ENCODE measurements at regions not wholly inside any gene's neighbourhood (a gene's known extent, or its start where the extent isn't known, plus 50 kb on each side); places are given as distances from the start of the nearest gene placed in this dataset.

DNA sequence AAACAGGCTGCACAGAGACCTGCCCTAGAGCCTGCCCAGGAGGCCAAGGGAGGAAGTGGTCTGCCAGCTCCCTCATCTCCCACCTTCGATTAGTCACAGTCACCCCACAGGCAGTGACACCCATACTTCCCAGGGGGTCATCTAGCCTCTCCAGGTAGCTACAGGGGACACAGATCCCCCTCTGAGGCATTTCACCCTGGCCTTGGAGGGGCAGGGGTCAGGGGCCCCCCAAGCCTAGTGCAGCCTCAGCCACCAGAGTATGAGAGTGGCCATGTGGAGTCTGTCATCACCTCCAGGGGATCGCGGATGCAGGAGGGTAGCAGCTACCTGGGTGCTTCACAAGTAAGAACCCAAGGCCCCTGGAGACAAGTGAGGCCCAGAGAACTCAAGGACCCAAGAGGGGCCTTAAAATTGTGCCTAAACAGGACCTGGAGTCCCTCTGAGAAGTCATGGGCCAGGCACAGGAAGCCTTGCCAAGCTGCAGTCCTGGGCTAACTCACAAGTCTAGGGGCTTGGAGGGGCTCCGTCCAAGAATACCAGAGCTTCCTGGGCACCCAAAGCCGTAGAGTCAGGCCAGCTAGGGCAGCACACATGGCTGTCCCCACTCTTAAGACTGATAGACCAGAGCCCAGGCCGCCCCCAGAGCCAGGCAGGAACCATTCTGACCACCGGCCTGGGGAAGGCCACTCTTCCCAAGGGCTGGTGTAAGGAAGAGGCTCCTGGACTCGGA lies 354.3 kb upstream of the ID2 start:
- Histone ChIP-seq H3K36me3 (ENCODE audit: control insufficient read depth in 4 of 4, insufficient read depth in 3 of 4, low read depth in 1 of 4, low read length in 3 of 4) (no peaks in the 10 kb centered on the region), H3K4me1 (ENCODE audit: control insufficient read depth in 4 of 4, insufficient read depth in 4 of 4, low read length in 3 of 4) (peaks cover 2 to 16% (median 6%) of the 10 kb centered on the region in 4 donors), H3K27ac (ENCODE audit: low read depth in 1 of 2, low read length in 2 of 2) (no peak overlapping the region), H3K9me3 (ENCODE audit: control insufficient read depth in 4 of 4, low read length in 3 of 4) (no peaks in the 10 kb centered on the region), H3K27me3 (ENCODE audit: control insufficient read depth in 4 of 4, insufficient read depth in 4 of 4, low read length in 3 of 4) (no peaks in the 10 kb centered on the region), H3K9ac (ENCODE audit: low read depth in 1 of 2, low read length in 2 of 2) (no peak overlapping the region), H3K4me3 (ENCODE audit: low read depth in 1 of 3, low read length in 3 of 3) (no peak overlapping the region)
- no peak for DNase-seq (ENCODE audit: low spot score)
- 96% methylated on average over 8 of the region's 8 CpGs for WGBS
- no peak for TF ChIP-seq RXRA (IDR thresholded peaks at IDR 0.05)
- no peak for TF ChIP-seq FOXA1 (IDR thresholded peaks at IDR 0.05)
- TF ChIP-seq, protein P1, sequence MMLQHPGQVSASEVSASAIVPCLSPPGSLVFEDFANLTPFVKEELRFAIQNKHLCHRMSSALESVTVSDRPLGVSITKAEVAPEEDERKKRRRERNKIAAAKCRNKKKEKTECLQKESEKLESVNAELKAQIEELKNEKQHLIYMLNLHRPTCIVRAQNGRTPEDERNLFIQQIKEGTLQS (IDR thresholded peaks at IDR 0.05): no peak

DNA sequence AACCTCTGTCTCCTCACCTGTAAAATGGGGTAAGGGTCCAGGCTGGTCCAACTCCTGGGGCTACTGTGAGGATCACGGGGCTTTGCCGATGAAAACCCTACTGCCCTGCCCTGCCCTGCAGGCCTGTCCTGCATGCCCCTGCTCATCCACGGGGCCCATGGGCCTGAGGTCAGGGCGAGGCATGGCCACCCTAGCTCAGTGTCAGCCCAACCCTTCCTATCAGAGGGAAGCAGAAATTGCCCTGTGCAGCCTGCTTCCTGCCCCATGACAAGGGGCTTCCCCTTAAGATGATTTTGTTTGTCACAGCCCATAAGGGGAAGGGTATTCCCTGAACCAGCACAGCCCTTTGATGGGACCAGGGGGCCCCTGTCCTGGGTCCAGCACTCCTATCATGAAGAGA lies 353.6 kb upstream of the ID2 start:
- Histone ChIP-seq H3K9ac (ENCODE audit: low read depth in 1 of 2, low read length in 2 of 2) (no peak overlapping the region), H3K36me3 (ENCODE audit: control insufficient read depth in 4 of 4, insufficient read depth in 3 of 4, low read depth in 1 of 4, low read length in 3 of 4) (no peaks in the 10 kb centered on the region), H3K27me3 (ENCODE audit: control insufficient read depth in 4 of 4, insufficient read depth in 4 of 4, low read length in 3 of 4) (no peaks in the 10 kb centered on the region), H3K9me3 (ENCODE audit: control insufficient read depth in 4 of 4, low read length in 3 of 4) (no peaks in the 10 kb centered on the region), H3K4me3 (ENCODE audit: low read depth in 1 of 3, low read length in 3 of 3) (no peak overlapping the region), H3K4me1 (ENCODE audit: control insufficient read depth in 4 of 4, insufficient read depth in 4 of 4, low read length in 3 of 4) (peaks cover 5 to 20% (median 7%) of the 10 kb centered on the region in 4 donors), H3K27ac (ENCODE audit: low read depth in 1 of 2, low read length in 2 of 2) (no peak overlapping the region)
- 77% methylated on average over 4 of the region's 4 CpGs for WGBS
- TF ChIP-seq NR2F2 (IDR thresholded peaks at IDR 0.05): peak; percentile 92
- no peak for TF ChIP-seq EGR1 (IDR thresholded peaks at IDR 0.05; ENCODE audit: low read depth in 2 of 2)
- TF ChIP-seq RAD21 (IDR thresholded peaks at IDR 0.05): peak in 1 of 2 donors; percentile 4
- TF ChIP-seq, protein P2, sequence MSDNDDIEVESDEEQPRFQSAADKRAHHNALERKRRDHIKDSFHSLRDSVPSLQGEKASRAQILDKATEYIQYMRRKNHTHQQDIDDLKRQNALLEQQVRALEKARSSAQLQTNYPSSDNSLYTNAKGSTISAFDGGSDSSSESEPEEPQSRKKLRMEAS (IDR thresholded peaks at IDR 0.05): no peak
- DNase-seq (ENCODE audit: low spot score): peak; percentile 64

DNA sequence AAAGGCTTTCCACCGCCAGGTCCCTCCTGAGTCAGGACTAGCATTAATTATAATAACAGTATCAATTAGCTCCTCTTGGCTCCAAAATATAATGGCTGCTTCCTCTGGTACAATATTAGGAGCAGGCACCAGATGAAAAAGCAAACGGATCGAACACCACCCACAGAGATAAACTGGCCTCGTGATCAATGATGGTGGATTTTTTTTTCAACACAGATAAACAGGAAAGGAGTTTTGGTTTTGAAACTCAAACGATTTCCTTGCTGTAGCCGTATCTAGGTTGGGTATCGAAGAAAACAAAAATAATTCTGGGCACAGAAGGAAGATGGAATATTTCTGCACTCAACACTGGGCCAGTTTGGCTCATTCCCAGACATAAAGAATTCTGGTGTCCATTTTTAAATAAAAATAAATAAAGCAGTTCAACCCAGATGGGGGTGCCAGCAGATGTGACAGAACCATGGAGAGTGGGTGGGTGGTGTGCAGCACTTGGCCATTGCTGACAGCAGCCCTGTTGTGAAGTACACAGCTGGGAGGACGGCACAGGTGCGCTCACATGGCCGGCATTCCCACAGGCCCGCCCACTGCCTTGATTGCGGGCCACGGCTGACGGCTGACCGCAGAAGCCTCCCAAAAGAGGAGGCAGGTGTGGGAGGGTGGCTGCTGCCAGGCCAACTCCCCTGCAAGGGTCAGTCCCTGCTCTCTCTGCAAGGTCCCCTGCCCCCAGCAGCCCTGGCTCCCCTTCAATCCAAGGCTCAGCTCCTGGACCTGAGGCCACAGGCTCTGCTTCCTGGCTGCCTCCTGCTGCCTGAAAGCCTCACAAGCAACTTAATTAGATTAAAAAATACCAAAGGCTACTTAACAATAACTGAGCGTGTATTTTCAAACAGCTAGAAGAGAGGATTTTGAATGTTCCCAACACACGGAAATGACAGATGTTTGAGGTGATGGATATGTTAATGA lies 351.9 kb upstream of the ID2 start:
- H3K27me3 ChIP-seq (ENCODE audit: control insufficient read depth in 4 of 4, insufficient read depth in 4 of 4, low read length in 3 of 4): no peaks in the 10 kb centered on the region

DNA sequence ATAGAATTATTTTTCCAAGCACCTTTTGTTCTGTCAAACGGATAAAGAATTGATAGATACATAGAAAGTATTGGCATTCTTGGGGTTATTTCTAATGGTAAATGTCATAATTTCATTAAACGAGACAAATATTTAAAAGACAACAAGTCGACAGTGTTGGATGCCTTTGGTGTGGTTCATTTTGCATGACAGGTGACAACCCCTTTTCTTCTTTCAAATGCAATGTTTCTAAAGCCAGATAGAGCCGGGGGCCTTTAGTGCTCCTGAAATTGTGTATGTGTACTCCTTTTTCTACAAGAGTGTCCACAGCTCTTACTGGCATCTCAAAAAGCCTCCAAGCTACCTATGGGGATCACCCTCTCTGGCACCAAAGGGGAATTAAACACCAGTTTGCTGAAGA lies 350.8 kb upstream of the ID2 start:
- H3K4me3 ChIP-seq (ENCODE audit: low read depth in 1 of 3, low read length in 3 of 3): no peak overlapping the region
- no peaks in the 10 kb centered on the region for H3K27me3 ChIP-seq (ENCODE audit: control insufficient read depth in 4 of 4, insufficient read depth in 4 of 4, low read length in 3 of 4)
- H3K9me3 ChIP-seq (ENCODE audit: control insufficient read depth in 4 of 4, low read length in 3 of 4): no peaks in the 10 kb centered on the region
- 98% methylated on average over 4 of the region's 4 CpGs for WGBS
- DNase-seq (ENCODE audit: low spot score): no peak
- no peak overlapping the region for H3K9ac ChIP-seq (ENCODE audit: low read depth in 1 of 2, low read length in 2 of 2)
- H3K27ac ChIP-seq (ENCODE audit: low read depth in 1 of 2, low read length in 2 of 2): no peak overlapping the region
- peaks cover 10 to 30% (median 12%) of the 10 kb centered on the region in 4 donors for H3K4me1 ChIP-seq (ENCODE audit: control insufficient read depth in 4 of 4, insufficient read depth in 4 of 4, low read length in 3 of 4)
- TF ChIP-seq YY1 (IDR thresholded peaks at IDR 0.05) (no peak), HNF4G (IDR thresholded peaks at IDR 0.05) (no peak), RAD21 (IDR thresholded peaks at IDR 0.05) (no peak), FOXA1 (IDR thresholded peaks at IDR 0.05) (no peak), RXRA (IDR thresholded peaks at IDR 0.05) (no peak), NR2F2 (IDR thresholded peaks at IDR 0.05) (no peak), JUND (IDR thresholded peaks at IDR 0.05) (no peak), HNF4A (conservative IDR thresholded peaks at IDR 0.05) (no peak)
- TF ChIP-seq, protein P2 (IDR thresholded peaks at IDR 0.05): no peak
- no peaks in the 10 kb centered on the region for H3K36me3 ChIP-seq (ENCODE audit: control insufficient read depth in 4 of 4, insufficient read depth in 3 of 4, low read depth in 1 of 4, low read length in 3 of 4)

More for the DNA sequence above, 351.9 kb upstream of the ID2 start:
- Histone ChIP-seq H3K4me1 (ENCODE audit: control insufficient read depth in 4 of 4, insufficient read depth in 4 of 4, low read length in 3 of 4) (peaks cover 8 to 26% (median 10%) of the 10 kb centered on the region in 4 donors), H3K9ac (ENCODE audit: low read depth in 1 of 2, low read length in 2 of 2) (no peak overlapping the region), H3K27ac (ENCODE audit: low read depth in 1 of 2, low read length in 2 of 2) (peak overlapping the region in 1 of 2 donors; percentile 6), H3K9me3 (ENCODE audit: control insufficient read depth in 4 of 4, low read length in 3 of 4) (no peaks in the 10 kb centered on the region), H3K4me3 (ENCODE audit: low read depth in 1 of 3, low read length in 3 of 3) (no peak overlapping the region), H3K36me3 (ENCODE audit: control insufficient read depth in 4 of 4, insufficient read depth in 3 of 4, low read depth in 1 of 4, low read length in 3 of 4) (no peaks in the 10 kb centered on the region)
- TF ChIP-seq HNF4G (IDR thresholded peaks at IDR 0.05): no peak
- TF ChIP-seq RAD21 (IDR thresholded peaks at IDR 0.05): peak; percentile 6 to 56
- DNase-seq (ENCODE audit: low spot score): no peak
- 67% methylated on average over 17 of the region's 17 CpGs for WGBS
